ENCODE measurements at regions not wholly inside any gene's neighbourhood (a gene's known extent, or its start where the extent isn't known, plus 50 kb on each side); places are given as distances from the start of the nearest gene placed in this dataset.

GRCh38 chr5:58113172-58113571 lies 346.7 kb downstream of the PLK2 start:
- no peak for TF ChIP-seq CTCF (IDR thresholded peaks at IDR 0.05; ENCODE audit: low read depth, low read length)
- no peak overlapping the region for H3K4me3 ChIP-seq (ENCODE audit: low read depth, low read length)

GRCh38 chr5:58108511-58108910 lies 351.4 kb downstream of the PLK2 start:
- no peak for TF ChIP-seq CTCF (IDR thresholded peaks at IDR 0.05; ENCODE audit: low read depth, low read length)
- H3K4me3 ChIP-seq (ENCODE audit: low read depth, low read length) = no peak overlapping the region

GRCh38 chr5:58107704-58108103 lies 352.2 kb downstream of the PLK2 start:
- H3K4me3 ChIP-seq (ENCODE audit: low read depth, low read length) = no peak overlapping the region
- TF ChIP-seq CTCF (IDR thresholded peaks at IDR 0.05; ENCODE audit: low read depth, low read length) = no peak

GRCh38 chr5:58106754-58107410 lies 353.0 kb downstream of the PLK2 start:
- no peak for TF ChIP-seq CTCF (IDR thresholded peaks at IDR 0.05; ENCODE audit: low read depth, low read length)
- no peak overlapping the region for H3K4me3 ChIP-seq (ENCODE audit: low read depth, low read length)

GRCh38 chr5:58105836-58106235 lies 354.1 kb downstream of the PLK2 start:
- TF ChIP-seq CTCF (IDR thresholded peaks at IDR 0.05; ENCODE audit: low read depth, low read length) = no peak
- H3K4me3 ChIP-seq (ENCODE audit: low read depth, low read length) = no peak overlapping the region

GRCh38 chr5:58099257-58099656 lies 360.6 kb downstream of the PLK2 start:
- no peak overlapping the region for H3K4me3 ChIP-seq (ENCODE audit: low read depth, low read length)
- TF ChIP-seq CTCF (IDR thresholded peaks at IDR 0.05; ENCODE audit: low read depth, low read length) = no peak

GRCh38 chr5:58094031-58094430 lies 365.9 kb downstream of the PLK2 start:
- TF ChIP-seq CTCF (IDR thresholded peaks at IDR 0.05; ENCODE audit: low read depth, low read length) = no peak
- H3K4me3 ChIP-seq (ENCODE audit: low read depth, low read length) = no peak overlapping the region
